Calu3 (cell line): ENCODE measurements at regions not wholly inside any gene's neighbourhood (a gene's known extent, or its start where the extent isn't known, plus 50 kb on each side); places are given as distances from the start of the nearest gene placed in this dataset.

Experiments
- BruUV-seq: library from RNA; stranded (reverse); fragments of 400-500 nt; replicated peaks from 2 replicates; lab custom pipeline; 2021; lab: Mats Ljungman, UMichigan
- CTCF ChIA-PET: fragments of 300-600 bp; sonication (Branson Sonifier 250); formaldehyde crosslinking; loops from one replicate; lab custom pipeline; 2022; ENCODE audit warnings: antibody characterized with exemption; lab: Charles Lee
- DNase-seq: peaks from one replicate; pipeline ENCODE4 v3.0.0; 2022
- H3K27ac Mint-ChIP-seq: one replicate; pipeline ENCODE4 v1.8.0; 2022; ENCODE audit warnings: mixed read lengths; ENCODE audit not compliant: unreplicated experiment
- H3K27me3 Mint-ChIP-seq: one replicate; pipeline ENCODE4 v1.8.0; 2022; ENCODE audit warnings: mixed read lengths; ENCODE audit not compliant: unreplicated experiment
- H3K36me3 Mint-ChIP-seq: one replicate; pipeline ENCODE4 v1.8.0; 2022; ENCODE audit warnings: mild to moderate bottlenecking, moderate library complexity, mixed read lengths; ENCODE audit not compliant: insufficient read depth, unreplicated experiment
- H3K4me1 Mint-ChIP-seq: one replicate; pipeline ENCODE4 v1.8.0; 2022; ENCODE audit warnings: mild to moderate bottlenecking, low read depth, mixed read lengths; ENCODE audit not compliant: unreplicated experiment
- H3K4me3 Mint-ChIP-seq: one replicate; pipeline ENCODE4 v1.8.0; 2022; ENCODE audit warnings: mild to moderate bottlenecking, low read depth, moderate library complexity, mixed read lengths; ENCODE audit not compliant: unreplicated experiment
- H3K9me3 Mint-ChIP-seq: one replicate; pipeline ENCODE4 v1.8.0; 2022; ENCODE audit warnings: low read depth, mixed read lengths; ENCODE audit not compliant: unreplicated experiment
- intact Hi-C: fragments of 100-400 bp; cut with micrococcal nuclease; formaldehyde crosslinking; loops from one replicate; pipeline ENCODE4 v1.10.0; 2022; ENCODE audit not compliant: unreplicated experiment
- TF ChIP-seq, protein P1 (sequence below): fragments of 200-600 bp; IDR thresholded peaks from one replicate; pipeline ENCODE4 v1.8.0; 2022; ENCODE audit warnings: antibody characterized with exemption; ENCODE audit not compliant: unreplicated experiment

DNA sequence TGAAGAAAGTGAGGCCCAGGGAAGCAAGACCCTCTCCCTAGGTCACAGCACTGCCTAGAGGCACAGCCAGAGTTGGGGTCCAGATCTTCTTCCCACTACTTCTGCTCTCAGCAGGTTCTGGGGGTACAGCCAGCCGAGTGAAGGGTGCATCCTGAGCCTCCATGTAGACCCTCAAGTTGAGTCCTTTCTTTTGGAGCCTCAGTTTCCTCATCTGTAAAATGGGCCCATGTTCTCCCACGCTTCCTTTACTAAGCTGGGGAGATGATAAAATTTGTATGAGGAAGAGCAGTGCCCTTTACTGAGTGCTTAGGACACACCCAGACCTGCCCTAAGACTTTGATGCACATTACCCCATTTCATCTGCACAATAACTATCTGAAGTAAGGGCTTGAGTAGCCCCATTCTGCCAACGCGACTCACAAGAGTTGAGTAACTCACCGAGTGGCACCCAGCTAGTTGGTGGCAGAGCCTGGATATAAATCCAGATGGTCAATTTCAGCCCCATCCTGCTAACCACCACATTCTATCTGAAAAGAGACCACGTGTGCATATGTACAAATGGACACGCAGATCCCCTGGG is 64.3 kb upstream of the GGTA1 start:
- CTCF ChIA-PET = no interaction called here
- Mint-ChIP-seq H3K4me3 (no peak overlapping the region), H3K9me3 (no peaks in the 10 kb centered on the region), H3K27me3 (no peaks in the 10 kb centered on the region), H3K4me1 (peaks cover 40% of the 10 kb centered on the region), H3K27ac (no peak overlapping the region), H3K36me3 (peaks cover 4% of the 10 kb centered on the region)
- no peak for DNase-seq
- no TSS peak for BruUV-seq
- TF ChIP-seq, protein P1, sequence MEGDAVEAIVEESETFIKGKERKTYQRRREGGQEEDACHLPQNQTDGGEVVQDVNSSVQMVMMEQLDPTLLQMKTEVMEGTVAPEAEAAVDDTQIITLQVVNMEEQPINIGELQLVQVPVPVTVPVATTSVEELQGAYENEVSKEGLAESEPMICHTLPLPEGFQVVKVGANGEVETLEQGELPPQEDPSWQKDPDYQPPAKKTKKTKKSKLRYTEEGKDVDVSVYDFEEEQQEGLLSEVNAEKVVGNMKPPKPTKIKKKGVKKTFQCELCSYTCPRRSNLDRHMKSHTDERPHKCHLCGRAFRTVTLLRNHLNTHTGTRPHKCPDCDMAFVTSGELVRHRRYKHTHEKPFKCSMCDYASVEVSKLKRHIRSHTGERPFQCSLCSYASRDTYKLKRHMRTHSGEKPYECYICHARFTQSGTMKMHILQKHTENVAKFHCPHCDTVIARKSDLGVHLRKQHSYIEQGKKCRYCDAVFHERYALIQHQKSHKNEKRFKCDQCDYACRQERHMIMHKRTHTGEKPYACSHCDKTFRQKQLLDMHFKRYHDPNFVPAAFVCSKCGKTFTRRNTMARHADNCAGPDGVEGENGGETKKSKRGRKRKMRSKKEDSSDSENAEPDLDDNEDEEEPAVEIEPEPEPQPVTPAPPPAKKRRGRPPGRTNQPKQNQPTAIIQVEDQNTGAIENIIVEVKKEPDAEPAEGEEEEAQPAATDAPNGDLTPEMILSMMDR = no peak
- intact Hi-C loops = no loop called here

DNA sequence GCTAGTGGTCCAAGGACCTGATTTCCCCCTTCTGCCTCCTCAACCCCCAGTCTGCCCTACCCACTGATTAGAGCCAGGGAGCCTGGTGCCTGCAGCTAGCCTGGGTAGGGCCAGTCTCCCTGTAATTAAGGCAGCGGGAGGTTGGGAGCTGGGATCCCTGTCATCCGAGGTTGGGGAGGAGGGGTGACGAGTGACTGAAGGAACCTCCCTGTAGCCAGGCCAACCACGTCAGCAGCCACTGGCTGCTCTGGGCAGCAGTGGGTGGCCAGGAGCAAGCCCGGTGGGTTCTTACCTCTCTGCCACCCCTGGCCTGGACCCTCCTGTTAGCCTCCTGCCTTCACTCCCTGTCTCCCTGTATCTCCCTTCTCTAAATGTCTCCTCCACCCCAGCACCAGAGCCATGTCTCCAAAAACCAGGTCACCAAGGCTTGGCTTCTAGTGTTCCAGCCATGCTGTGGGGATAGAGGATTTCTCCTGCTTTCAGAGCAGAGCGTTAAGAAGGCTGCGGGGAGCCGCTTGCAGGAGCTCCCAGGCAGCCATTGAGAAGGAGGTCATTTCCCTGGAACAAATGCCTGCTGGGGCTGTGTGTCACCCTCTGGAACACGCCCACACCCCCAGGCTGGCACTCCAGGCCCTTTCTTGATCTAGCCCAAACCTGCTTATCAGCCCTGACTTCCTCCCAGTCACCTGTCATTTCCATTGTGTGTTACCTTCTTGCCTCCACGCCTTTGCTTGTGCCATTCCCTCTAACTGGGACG is 65.0 kb upstream of the GGTA1 start:
- no peak overlapping the region for H3K4me3 Mint-ChIP-seq
- BruUV-seq = no TSS peak
- TF ChIP-seq, protein P1 = no peak
- H3K4me1 Mint-ChIP-seq = peaks cover 42% of the 10 kb centered on the region
- intact Hi-C loops = no loop called here
- no peaks in the 10 kb centered on the region for H3K9me3 Mint-ChIP-seq
- CTCF ChIA-PET = no interaction called here
- DNase-seq = peak; percentile 63
- peak overlapping the region; percentile 29 for H3K27ac Mint-ChIP-seq
- peaks cover 2% of the 10 kb centered on the region for H3K36me3 Mint-ChIP-seq
- no peaks in the 10 kb centered on the region for H3K27me3 Mint-ChIP-seq

DNA sequence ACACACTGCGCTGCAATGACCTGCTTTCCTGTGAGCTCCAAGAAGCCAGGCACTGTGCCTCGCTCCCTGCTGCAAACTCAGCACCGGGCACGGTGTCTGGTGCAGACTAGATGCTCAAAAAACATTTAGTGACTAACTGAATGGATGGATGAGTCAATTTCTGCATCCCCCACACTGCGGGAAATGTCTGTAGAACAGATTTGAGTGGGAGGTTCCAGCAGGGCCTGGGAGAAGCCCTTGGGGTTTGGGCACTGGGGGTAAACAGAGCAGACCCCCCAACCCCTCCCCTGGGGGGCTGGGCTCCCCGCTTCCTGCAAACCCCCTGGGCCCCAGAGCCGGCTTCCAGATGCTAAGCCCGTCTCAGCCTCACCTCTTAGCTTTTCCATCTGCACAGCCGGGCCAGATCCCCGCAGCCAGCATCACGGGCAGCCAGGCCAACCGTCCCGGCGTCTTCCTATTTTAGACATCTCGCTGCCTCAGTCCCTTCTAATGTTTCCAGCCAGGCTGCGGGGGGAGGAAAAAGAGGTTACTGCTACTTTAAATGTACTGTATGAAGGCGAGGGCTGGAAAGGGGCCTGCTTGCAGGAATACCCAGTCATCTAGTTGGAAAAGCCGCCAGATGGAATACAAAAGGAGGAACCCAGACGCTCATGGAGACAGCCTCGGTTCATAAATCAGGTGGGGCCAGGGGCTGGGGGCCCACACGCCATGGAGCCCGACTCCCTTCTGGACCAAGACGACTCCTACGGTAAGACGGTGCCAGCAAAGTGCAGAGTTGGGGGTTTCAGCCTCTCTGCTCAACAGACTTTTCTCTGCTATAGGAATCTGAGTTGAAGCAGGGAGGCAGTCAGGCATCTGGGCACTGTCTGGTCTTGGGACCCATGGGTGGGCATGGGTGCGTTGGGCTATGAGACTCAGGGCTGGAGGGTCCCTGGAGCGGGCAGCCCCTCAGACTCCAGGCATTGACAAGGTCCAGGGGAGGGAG is 67.1 kb upstream of the GGTA1 start:
- H3K27me3 Mint-ChIP-seq = peaks cover 8% of the 10 kb centered on the region
- no peaks in the 10 kb centered on the region for H3K9me3 Mint-ChIP-seq
- H3K4me1 Mint-ChIP-seq = peaks cover 42% of the 10 kb centered on the region
- no peak overlapping the region for H3K4me3 Mint-ChIP-seq
- TF ChIP-seq, protein P1 = no peak
- BruUV-seq = no TSS peak
- H3K27ac Mint-ChIP-seq = no peak overlapping the region
- intact Hi-C loops = no loop called here
- CTCF ChIA-PET = interaction anchor here (0.7 kb wide), 1 partner anchor 86 kb away, joined by 7 read pairs; no protein-coding TSS in a partner anchor
- H3K36me3 Mint-ChIP-seq = no peaks in the 10 kb centered on the region
- no peak for DNase-seq
